NCI-H146 (cell line): ENCODE measurements at regions not wholly inside any gene's neighbourhood (a gene's known extent, or its start where the extent isn't known, plus 50 kb on each side); places are given as distances from the start of the nearest gene placed in this dataset.

ENCODE experiments used
- DNase-seq: peaks from one replicate; lab custom pipeline; 2025; lab: John Stamatoyannopoulos, UW

DNA sequence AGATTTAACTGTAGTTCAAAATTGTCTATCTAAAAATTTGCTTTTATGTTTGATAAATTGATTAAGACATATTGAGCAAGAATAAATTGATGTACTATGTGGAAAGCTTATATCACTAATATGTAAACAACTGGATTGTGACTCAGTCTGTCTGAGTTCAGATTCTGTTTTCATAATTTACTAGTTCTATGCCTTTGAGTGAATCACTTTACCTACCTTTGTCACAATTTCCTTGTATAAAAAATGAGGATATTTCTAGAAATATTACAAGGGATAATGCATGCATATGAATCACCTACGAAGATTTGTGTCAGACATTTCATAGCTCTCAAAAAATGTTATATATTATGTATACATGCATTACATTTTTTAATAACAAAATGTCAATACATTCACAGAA lies 245.1 kb upstream of the ZWINT start:
- DNase-seq: no peak

DNA sequence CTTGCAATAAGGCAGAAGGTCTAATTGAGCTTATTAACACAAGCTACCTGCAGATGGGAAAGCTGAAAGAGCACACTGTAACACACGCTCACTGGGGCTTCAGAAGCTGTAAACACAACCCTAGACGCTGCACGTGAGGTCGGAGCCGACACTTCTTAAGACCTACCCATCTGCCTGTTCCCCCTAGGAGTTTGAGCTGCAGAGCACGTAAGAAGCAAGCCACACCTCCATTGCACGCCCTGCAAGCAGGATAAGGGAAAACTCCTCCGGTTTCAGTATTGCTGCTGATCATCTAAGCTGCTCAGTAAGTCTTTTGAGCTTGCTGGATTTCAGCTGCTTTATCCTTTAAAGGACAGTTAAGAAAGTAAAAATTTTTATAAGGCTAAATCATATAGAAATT lies 244.0 kb upstream of the ZWINT start:
- peak; percentile 95 for DNase-seq

DNA sequence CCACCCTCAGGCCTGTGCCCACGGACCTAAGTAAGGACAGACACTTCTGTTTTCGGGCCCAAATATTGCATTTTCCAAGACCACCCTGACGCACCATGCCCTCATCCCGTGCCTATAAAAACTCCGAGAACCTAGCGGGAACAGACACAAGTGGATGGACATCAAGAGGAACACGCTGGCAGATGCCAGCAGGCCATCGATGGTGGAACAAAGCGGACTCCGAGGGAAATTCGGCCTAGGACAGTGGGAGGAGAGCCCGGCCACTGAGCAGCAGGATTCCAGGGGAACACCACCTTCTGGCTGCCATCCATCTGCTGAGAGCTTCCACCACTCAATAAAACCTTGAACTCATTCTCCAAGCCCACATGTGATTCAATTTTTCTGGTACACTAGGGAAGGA lies 243.6 kb upstream of the ZWINT start:
- no peak for DNase-seq

DNA sequence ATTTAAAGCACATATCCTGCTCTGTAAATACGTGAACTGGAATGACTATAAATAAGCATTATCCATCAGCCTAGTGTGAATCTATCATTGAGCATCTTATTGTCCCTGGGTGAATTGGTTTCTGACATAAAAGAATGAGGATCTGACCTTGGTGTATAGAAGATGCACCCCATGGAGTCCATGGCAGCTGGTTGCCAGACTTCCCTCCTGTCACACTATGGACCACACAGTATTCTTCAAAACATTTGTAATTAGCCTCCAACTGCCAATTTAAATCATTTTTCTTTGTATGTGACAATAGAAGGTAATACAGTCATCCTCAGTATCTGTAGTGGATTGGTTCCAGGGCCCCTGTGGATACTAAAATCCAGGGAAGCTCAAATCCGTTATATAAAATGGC lies 238.1 kb upstream of the ZWINT start:
- peak; percentile 96 for DNase-seq

DNA sequence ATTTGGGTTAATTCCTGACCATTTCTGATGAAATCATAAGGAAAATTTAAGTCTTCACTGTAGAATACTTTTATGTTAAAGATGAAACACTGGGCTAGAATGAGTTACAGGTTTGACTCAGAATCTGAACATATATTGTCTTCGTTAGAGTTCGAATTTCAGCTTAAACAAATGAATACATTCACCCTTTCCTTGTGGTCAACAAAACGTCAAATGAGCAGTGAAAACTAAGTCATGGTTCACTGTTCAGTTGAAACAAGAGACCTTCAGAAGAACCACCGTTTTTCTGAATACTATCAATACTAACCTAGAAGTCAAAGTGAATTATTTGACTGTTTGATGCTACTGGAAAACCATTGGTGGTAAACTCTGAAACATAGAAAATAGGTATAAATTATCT lies 235.2 kb upstream of the ZWINT start:
- peak; percentile 71 for DNase-seq

DNA sequence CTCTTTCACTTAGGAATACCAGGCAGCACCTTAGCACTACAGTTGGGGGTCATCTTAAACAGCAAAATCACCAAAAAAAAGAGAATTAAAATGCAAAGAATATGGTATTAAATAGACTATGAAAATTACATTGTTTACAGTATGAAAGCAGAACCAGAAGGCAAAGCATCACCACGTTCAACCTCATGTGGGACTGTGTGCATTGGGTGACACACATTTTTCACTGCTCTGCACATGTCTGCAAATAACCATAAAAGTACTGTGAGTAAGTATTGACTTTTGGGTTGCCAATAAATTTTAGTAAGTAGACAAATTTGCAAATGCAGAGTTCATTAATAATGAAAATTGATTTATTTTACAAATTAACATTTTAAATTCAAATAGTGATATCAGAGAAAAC lies 232.1 kb upstream of the ZWINT start:
- no peak for DNase-seq

DNA sequence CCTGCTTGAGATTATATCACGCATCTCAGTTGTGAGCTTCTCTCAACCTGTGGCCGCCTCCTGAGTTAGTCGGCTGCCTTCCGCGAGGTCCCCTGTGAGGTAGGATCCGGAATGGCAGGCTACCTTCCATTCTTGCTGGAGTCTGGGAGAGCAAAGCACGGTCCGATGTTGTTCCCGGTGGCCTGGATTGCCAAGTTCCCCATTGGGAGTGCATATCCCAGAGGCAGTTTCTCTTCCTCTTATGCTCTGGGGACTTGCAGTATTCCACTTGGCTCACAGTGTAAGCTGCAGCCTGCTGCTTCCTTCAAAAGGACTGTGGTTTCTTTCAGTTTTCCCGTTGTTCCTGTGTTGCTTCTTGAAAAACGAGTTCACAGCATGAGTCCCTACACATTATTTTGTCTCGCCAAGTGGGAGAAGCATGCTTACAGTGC lies 225.4 kb upstream of the ZWINT start:
- DNase-seq: peak; percentile 83

DNA sequence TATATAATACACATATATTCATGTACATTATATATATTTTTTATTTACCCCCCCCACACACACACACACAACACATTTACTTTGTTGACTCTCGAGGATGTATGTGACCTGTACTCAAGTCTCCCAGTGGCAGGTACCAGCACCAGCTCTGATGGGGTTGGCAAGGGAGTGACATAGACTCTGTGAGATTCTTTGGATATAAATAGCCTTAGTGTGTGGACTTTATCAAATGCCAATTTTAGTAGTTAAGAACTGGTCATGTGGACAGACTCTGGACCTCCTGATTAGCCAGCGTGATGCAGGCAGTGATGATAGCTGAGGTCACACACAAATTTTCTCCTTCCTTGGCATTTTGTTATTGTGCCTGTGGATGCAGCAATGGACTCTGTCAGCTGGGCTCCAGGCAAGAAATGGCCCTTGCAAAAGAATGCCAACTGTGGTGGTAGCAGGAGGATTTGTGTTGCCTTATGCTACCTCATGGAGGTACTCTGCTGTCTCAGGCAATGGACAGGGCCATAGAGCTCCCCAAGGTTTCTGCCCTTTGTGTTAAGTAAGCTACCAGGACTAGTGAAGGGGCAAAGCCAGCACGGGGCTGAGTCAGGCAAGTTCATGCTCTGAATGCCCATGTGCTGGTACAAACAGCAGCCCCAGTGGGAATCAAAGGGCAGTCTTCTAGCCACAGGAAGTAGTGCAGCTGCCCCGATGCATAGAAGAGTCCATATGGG lies 224.6 kb upstream of the ZWINT start:
- peak; percentile 74 for DNase-seq

DNA sequence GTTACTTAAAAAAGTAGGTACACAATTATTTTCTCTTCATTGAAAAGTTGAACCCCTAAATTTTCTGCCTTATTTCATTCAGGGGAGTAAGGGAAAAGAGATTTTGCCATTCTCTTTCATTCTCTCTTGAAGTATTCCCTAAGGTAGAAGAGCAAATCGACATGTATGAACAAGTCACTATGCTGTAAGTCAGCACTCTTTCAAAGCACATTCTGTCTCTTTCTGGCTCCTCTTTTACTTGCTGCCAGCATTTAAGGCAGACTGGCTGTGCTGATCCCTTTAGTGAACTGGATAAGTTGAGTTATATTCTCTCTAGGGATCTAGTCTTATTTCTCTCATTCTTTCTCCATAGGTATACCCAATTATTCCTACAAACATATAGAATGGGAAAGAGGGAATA lies 222.3 kb upstream of the ZWINT start:
- no peak for DNase-seq

DNA sequence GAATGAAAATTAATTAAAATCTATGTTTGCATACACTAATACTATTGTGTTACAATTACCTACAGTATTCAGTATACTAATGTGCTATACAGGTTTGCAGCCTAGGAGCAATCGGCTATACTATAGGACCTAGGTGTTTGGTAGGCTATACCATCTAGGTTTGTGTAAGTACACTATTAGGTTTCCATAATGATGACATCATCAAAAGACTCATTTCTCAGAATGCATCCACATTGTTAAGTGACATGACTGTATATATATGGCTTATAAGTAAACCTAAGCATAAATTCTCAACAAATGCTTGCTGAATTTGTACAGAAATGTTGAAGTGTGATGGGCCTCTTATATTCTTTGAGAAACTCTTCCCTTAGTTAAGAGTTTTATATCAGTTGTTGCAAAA lies 206.5 kb upstream of the ZWINT start:
- no peak for DNase-seq

DNA sequence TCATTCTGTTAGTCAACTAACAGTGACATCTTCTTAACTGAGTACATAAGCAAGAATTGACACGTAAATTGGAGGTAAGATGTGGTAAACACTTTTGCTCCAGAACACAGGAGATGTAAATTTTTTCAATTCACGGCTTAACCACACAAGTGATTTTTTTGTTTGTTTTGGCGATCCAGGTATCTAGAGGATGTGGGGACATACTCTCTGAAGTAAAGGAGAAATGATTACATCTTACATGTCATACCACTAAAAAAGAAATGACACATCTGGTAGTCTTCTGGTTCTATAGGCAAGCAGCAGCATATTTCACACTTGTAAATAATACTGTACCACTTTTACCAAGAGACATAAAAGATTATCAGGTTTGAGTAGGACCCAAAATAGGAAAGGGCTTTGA lies 200.3 kb upstream of the ZWINT start:
- no peak for DNase-seq

DNA sequence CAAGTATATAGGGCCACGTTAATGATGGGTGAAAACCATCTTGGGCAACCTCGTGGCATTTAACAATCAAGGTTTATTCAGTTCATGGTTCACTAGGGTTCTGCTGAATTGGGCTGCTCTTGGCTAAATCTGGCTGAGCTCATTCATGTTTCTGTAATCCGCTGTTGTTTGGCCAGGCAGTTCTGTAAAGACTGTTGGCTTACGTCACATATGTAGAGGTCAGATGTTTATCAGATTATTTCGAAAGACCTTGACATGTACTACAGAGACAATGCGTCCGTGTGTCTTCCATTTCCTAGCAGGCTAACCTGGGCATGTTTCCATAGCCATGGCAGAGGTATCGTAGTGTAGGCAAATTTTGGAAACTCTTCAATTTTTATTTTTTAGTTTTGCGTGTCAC lies 190.0 kb upstream of the ZWINT start:
- DNase-seq: no peak

DNA sequence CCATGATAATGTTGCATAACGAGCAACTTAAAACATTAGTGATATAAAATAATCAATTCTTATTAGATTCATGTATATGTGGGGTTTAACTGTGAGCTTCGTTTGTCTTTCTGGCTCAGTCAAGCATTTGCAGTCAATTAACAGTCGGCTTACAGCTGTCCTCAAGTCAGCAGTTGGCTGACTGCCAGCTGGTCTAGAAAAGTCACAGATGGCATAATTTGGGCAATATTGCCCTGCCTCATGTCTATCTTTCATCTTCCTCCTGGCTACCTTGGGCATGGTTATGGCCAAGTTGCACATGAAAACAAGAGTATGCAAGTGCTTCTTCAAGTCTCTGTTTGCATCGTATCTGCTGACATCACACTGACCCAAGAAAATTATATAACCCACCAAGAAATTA lies 186.1 kb upstream of the ZWINT start:
- DNase-seq: peak; percentile 70

DNA sequence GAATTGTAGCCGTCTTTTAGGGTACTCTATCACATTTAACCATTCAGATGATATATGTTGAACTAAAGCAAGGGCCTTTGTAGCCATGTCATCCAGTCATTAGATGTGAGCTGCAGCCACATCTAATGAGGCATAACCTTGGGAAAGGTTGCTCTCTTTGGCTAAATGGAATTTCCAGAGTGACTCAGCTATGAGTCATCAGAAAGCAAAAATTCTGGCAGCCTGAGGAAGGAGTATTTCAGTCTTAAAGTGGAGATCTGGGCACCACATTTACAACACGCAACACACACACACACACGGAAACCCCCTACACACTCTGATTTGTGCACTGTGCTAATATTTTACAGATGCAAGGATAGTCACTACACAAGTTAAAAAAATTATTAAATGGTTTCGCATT lies 176.9 kb upstream of the ZWINT start:
- DNase-seq: no peak

DNA sequence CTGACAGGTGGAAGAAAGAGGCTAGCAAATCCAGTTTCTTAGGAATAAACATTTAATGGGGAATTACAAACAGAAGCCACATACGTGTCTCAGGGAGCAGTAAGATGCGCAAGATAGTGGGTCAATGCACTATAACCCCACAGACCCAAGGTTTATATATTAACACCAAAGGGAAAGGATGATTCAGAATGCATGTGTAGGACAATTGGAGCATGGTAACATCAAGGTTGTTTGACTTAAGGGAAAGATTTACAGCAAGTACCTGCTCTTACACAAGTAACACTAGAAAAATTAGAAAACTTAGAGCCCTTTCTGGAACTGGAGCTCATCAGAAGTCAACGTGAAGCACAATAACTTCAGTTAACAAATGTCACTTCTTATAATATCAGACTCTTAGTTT lies 161.1 kb upstream of the ZWINT start:
- no peak for DNase-seq

DNA sequence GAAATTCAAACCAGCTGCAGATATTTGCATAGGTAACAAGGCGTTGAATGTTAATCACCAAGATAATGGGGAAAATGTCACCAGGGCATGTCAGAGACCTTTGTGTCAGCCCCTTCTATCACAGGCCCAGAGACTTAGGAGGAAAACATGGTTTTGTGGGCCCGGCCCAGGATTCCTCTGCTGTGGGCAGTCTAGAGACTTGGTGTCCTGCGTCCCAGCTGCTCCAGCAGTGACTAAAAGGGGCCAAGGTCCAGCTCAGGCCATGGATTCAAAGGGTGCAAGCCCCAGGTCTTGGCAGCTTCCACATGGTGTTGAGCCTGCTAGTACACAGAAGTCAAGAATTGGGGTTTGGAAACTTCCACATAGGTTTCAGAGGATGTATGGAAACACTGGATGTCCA lies 147.5 kb upstream of the ZWINT start:
- DNase-seq: no peak

DNA sequence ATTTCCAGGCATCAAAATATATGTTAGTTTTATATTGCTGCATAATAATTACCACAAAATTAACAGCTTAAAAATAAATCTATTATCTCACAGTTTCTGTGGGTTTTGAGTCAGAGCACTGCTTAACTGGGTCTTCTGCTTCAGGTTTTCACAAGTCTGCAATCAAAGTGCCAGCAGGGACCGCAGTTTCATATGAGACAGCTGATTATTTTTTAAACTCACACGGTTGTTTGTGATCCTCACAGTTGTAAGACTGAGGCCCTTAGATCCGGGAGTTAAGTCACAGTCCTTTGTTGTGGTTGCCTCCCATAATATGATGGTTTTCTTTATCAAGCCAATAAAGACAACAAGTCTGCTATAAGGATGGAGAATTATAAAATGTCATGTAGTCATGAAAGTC lies 146.0 kb upstream of the ZWINT start:
- no peak for DNase-seq

DNA sequence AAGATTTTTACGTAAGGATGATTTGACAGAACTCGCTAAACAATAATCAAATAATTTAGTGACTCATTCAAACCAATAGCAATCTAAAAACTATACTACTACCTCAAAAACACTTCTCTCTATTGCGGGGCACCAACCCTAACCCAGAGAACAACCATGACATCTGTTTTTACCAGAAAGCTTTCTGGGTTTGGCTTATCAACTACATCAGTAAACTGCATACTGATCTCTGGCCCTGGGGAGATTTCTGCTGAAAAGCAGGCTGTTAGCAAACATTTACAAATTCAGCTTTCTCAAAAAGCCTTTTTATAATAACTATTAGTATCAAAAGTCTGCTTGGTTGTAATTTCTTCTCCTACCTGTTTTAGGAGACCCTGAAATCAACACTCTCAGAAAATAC lies 144.5 kb upstream of the ZWINT start:
- no peak for DNase-seq

DNA sequence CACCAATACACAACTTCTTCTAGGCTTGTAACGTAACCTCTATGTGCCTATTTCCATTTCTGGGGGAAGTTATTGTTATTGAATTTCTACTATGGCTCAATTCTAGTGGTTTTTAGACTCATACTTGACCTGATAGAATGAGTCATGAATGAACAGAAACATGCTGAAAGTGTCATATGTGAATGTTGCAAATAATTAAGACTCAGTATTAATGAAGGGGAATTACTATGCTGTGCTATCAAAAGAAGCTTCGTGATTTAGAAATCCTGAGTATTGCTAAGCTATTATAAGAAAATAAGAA lies 135.1 kb upstream of the ZWINT start:
- DNase-seq: no peak

DNA sequence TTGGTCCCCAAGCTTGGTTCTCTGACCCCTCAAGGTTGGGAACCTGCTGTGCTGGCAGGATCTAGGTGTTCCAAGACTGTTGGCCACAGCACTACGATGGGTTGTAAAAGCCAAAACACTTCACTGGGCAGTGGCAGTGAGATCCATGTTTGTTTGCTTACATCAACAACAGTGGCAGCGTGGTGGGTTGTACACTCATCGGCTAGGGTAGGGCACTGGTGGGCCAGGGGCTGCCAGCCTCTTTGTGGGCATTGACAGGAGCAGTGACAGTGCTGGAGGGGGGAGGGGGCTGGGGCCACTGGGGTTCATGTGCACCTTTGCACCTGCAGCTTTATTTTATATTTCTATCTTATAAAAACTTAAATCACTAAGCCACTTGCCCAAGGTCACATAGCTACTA lies 126.7 kb upstream of the ZWINT start:
- DNase-seq: no peak

DNA sequence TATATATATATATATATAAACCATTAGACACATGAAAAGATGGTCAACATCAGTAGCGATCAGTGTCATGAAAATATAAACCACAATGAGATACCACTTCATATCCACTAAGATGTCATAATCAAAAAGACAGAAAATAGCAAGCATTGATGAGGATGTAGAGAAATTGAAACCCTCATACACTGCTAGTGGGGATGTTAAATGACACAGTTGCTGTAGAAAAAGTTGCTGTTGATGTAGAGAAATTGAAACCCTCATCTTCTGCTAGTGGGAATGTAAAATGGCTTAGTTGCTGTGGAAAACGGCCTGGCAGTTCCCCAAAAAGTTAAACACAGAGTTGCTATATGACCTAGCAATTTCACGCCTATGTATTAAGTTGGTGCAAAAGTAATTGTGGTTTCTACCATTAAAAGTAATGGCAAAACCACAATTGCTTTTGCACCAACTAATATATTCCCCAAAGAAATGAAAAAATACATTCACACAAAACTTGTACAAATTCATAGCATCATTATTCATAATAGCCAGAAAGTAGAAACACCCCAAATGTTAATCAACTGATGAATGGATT lies 120.5 kb upstream of the ZWINT start:
- DNase-seq: no peak

DNA sequence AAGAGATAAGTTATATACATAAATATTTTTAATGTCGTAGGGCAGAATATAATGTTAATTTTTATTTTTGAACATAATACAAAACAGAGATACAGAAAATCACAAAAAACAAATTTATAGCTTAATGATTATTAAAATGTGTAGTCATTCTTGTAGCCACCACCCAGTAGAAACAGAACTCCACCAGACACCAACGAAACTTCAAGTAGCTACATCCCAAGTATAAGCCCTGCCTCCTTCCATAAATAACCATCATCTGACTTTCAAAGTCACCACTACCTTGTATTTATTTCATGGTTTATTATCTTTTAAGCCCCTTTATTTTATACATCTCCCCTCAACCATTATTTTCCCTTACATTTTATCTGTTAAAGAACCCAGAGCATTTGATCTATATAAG lies 111.9 kb upstream of the ZWINT start:
- DNase-seq: no peak

DNA sequence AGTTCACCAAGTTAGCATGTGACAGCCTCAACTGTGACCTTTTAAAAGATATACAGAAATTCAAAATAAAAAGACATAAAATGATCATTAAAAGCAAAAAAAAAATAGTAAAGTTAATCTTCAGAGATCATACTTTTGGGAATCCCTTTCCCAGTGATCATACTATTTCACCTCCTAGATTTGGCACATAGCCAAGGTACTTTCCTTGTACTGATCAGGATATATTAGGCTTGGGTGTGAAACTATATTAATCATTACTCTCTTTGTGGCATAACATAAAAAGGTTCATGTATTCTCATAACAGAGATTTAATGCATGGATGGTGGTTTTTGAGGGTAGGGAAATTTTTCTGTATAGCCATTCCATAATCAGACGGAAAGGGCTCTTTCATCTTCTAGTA lies 109.6 kb upstream of the ZWINT start:
- no peak for DNase-seq

DNA sequence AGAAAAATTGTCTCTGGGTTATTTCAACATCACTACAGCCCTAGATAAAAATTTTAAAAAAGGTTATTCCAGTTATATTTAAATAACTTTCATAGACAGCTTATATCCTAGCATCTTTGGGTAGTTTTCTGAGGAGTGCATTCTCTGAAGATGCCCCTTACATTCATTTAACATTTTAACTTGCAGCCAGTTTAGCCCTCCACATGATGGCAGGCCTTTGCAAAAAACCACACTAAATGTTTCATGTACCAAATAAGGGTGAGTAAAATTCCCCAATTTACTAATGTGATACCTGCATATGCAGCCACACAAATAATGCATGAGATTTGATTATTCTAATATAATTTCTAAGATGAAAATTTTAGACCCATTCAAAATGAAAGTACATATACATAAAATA lies 108.4 kb upstream of the ZWINT start:
- DNase-seq: peak; percentile 5

DNA sequence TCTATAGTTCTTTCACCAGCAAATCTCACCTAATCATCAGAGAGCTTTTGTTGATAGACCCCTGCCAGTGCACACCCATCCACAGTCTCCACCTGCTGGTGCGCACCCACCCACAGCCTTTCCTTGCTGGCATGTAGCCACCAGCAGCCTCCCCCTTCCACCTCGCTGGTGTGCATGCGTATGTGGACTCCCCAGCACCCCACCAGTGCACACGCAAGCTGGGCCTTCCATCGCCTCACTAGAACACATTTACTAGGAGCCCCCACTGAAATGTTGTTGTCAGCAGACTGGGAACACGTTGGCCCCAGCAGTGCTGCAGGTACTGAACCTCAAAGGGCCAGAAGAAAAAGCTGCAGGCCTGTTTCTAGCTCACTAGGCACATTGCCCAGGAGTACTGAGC lies 104.9 kb upstream of the ZWINT start:
- DNase-seq: no peak
